NCI-H2227 (cell line): ENCODE measurements at regions not wholly inside any gene's neighbourhood (a gene's known extent, or its start where the extent isn't known, plus 50 kb on each side); places are given as distances from the start of the nearest gene placed in this dataset.
"Not testable (repeated sequence)": the region's sequence is repeated elsewhere in the genome, so short reads cannot be mapped to it uniquely, and the experiment has no call there.

Experiments used
- DNase-seq: peaks from one replicate; lab custom pipeline; 2025; ENCODE audit not compliant: unreplicated experiment; lab: John Stamatoyannopoulos, UW

DNA sequence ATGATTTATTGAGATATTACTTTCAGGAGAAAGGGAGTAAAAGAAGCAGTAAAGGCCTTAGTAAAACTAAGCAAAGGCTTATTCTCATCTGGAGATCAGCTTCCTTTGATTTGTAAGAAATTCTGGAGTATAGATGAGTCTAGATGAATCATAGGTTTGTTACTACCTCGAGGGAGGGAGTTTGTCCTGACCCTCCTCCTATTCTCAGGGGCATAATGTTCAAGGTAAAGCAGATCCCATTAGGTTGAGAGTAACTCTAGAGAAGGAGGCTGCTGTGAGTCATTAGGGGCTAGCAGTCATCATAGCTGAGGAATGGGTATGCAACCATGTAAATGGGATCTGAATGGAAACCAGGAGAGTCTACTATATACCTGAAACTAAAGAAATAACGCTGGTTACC, 155.5 kb upstream of the MOCS2 start:
- DNase-seq = no peak

- not testable (repeated sequence) for DNase-seq
Measured at GRCh38 chr5:53268241-53268640, 158.7 kb upstream of the MOCS2 start.

- DNase-seq = no peak
Measured at GRCh38 chr5:53275666-53276065, 166.1 kb upstream of the MOCS2 start.

GRCh38 chr5:53276825-53277224, 167.3 kb upstream of the MOCS2 start:
- no peak for DNase-seq

- DNase-seq = no peak
Measured at GRCh38 chr5:53277491-53277890, 167.9 kb upstream of the MOCS2 start.

DNA sequence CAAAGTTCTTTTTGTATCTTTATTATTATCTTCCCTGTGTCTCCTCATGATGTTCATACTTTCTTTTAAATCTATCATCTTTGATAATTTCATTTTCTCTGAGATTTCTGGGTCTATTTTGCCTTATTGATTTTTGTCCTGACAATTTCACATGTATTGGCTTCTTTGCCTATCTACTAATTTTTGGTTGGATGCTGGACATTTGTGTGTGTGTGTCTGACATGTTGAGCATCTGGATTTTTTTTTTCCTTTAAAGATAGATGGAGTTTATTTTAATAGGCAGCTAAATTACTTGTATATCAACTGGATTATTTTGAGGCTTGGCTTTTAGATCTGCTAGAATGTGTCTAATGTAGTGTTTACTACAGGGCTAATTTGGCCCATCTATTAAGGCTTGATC, 178.0 kb upstream of the MOCS2 start:
- DNase-seq = no peak

DNA sequence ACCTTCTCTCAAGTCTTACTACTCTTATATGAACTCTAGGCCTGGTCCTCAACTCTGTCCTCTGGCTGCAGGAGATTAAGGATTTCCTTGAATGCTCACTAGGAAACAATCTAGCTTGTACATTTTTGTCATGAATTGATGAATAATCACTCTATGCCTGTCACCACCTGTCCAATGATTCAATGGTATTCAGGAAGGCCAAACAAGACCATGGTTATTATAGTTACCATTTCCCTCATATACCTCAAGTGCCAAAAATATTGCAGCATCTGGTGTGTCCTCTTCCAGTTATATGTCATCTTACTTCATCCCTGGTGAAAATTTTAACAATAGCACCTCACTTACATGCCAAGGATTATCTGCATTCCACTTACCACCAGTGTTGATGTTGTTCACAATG, 179.0 kb upstream of the MOCS2 start:
- no peak for DNase-seq

DNA sequence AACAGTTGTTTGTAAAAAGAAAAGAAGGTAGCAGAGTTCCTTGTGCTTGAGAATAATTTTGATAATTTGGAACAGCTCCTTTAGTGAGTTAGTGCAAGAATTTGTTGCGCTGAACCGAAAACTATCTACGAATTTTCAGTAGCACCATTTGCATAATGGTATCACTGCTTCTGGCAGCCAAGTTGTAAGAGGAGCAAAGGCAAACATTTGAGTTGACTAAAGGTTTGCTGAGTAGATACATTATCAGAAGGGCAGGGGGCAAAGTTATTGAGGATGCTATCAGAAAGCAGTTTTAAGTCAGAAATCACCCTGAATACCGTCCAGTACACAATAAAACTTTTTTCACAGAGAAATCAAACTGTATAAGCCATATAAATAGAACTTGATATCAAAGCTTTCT, 181.5 kb upstream of the MOCS2 start:
- no peak for DNase-seq

GRCh38 chr5:53291528-53291927, 182.0 kb upstream of the MOCS2 start:
- no peak for DNase-seq

GRCh38 chr5:53298841-53299240, 181.6 kb upstream of the FST start:
- DNase-seq = no peak

DNA sequence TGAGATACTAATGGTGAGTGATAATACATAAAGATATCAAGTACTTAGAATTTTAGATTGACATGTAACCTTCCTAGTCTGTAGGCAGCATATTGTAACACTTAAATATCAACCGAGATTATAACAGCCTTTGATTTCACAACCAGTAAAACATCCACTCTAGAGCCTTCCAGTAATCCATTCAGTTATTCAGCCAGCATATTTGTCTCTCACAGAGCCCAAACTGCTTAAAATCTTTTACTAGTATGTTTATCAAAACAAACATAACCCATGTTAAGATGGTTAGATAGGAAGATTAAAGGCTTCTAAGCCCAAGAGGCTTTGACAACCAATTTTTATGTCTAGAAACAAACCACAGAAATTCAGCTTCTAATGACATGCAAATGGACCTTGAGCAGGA, 177.9 kb upstream of the FST start:
- DNase-seq = no peak

DNA sequence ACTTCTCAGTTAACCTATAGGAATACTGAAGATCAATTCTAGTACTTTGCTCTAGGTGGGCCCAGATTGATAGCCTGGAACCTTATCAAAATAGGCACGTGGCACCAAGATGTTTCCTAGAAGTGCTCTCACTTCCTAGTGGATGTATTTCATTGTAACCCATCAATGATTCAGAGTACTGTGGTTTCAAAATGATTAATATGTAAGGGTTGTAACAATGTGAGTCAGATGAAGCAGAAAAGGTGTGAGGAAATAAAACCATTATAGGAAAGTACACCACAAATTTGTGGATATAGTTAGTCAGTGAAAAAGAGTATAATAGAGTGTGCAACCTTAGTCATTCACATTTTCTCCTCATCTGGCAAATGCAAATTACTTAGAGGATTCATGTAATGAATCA, 177.3 kb upstream of the FST start:
- no peak for DNase-seq

GRCh38 chr5:53305316-53305715, 175.1 kb upstream of the FST start:
- not testable (repeated sequence) for DNase-seq

- no peak for DNase-seq
Measured at GRCh38 chr5:53309653-53310052, 170.8 kb upstream of the FST start.

- no peak for DNase-seq
Measured at GRCh38 chr5:53311681-53312080, 168.7 kb upstream of the FST start.

- no peak for DNase-seq
Measured at GRCh38 chr5:53313145-53313544, 167.3 kb upstream of the FST start.

- DNase-seq = no peak
Measured at GRCh38 chr5:53318303-53318702, 162.1 kb upstream of the FST start.

GRCh38 chr5:53319315-53319714, 161.1 kb upstream of the FST start:
- DNase-seq = no peak

DNA sequence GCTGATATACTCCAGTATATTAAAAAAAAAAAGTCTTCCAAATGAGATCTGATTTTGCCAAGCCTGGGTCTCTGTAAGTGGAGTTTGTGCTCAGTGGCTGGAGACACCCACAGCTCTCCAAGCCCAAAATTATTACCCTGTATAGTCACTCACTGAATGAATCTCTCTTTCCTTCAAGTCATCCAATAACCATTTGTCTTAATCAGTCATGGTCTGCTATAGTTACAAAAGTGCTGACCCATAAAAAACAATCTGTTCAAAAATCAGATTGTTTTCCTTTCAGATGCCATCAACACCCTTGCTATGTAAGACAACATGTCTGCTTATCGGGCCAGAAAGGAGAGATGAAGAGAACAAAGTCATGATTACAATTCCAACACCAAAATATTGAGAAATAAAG, 159.4 kb upstream of the FST start:
- DNase-seq = no peak

DNA sequence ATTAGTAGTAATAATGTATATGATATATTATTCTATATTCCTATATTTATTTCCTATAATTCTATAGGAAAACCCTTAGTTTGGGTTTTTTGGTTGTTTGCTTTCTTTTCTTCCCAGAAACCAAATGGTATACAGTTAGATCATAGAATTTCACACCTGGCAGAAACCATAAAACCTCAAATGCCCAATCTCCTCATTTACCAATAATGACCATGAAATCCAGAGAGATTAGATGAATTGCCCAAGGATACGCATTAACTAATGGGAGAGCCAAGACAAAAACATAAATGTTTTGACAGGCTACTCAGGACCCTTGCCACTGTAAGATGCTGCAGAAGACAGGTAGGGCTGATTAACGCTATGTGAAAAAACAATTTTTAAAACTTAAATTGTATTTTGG, 158.7 kb upstream of the FST start:
- no peak for DNase-seq

DNA sequence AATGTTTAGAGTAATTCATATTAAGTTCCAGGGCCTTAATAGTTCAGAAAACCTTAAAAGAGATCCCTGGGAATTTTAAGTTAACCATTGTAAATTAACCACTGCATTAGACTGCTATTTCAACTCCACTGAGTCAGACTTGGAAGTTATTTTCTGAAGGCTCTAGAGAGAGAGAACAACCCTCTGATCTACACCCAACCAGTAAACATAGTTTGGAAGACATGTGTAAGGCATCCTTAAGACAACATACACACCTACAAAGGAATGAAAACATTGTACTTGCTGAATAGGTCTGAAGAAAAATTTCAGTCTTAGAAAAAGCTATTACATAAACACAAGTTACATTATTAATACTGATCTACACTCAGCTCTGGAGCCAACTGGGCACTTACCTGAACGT, 158.2 kb upstream of the FST start:
- no peak for DNase-seq

DNA sequence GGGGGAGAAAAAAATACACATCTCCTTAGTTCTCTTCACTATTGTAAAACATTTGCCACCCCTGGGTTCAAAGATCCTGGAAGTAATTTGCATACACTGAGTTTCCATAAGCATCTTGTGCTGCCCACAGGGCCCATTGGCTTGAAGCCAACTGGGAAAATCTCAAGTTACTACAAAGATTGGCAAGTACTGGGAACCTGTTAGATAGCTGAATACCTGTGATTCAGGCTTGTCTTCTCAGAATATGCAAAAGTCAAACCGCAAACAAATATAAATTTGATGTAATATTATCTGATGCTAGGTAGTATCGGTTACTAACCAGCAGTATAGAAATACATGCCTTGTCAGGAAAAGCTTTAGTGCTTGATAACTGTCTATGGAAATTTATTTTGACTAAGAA, 156.9 kb upstream of the FST start:
- no peak for DNase-seq

DNA sequence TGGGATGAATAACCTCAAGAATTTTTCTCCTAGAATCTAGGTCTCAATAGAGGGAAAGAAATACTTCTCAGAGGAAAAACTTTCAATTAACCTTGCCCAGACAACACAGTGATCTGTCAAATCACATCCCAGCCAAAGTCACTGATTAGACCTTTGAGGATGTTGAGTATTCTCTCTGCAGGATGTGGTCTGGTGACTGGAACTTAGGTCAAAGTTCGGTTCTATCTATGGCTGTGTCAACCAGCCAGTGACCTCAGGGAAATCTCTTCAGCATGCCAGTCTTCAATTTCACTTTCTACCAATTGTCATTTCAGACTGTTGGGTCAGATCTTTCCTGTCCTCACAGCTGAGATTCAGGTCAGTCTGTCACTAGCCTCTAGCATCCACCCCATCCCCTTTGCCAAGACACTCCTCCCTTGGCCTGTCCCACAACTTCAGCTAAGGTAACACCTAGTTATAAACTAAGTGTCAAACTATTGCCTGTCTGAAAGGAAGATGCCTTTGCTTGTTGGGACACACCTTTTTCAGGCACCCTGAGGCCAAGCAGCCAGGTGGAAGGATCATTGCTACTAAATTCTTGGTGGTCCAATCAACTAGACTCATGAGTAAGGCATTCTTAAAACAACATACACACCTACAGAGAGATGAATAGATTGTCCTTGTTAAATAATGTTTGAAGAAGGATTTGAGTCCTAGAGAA, 156.3 kb upstream of the FST start:
- DNase-seq = no peak
